HepG2 (cell line): ENCODE measurements at regions not wholly inside any gene's neighbourhood (a gene's known extent, or its start where the extent isn't known, plus 50 kb on each side); places are given as distances from the start of the nearest gene placed in this dataset.

ENCODE experiments used
- ATAC-seq: fragments of 200-7000 bp; cut with Tn5 transposase; 3 replicates; pipeline ENCODE4 v1.9.1; 2020; ENCODE audit warnings: mild to moderate bottlenecking, moderate library complexity
- BruUV-seq: library from RNA; stranded (reverse); fragments of 400-500 nt; replicated peaks from 2 replicates; lab custom pipeline; 2021; lab: Mats Ljungman, UMichigan
- CTCF ChIA-PET: fragments of 300-600 bp; formaldehyde crosslinking; extraction: SDS; loops from one replicate; lab custom pipeline; 2021; ENCODE audit warnings: low total read pairs, inconsistent platforms, low intra/inter-chr PET ratio; lab: Yijun Ruan, JAX
- POLR2A ChIA-PET: fragments of 350-600 bp; sonication (Branson Sonifier 250); formaldehyde crosslinking; loops from one replicate; lab custom pipeline; 2020; ENCODE audit warnings: antibody characterized with exemption, inconsistent platforms; lab: Yijun Ruan, JAX
- DNase-seq: peaks from one replicate; pipeline ENCODE4 v3.0.0-alpha.2; 2015; ENCODE audit warnings: low spot score
- FAIRE-seq: peaks from 3 replicates; lab custom pipeline; 2011; peaks lifted over from hg19 to GRCh38; lab: Jason Lieb, UNC
- H2AFZ ChIP-seq: one replicate; pipeline ENCODE4 v1.6.1; 2011; ENCODE audit warnings: low read length, inconsistent platforms
- H3K27ac ChIP-seq: fragments of 300-600 bp; 3 replicates; pipeline ENCODE4 v1.8.0; 2011; ENCODE audit warnings: mixed run types, mild to moderate bottlenecking, mixed read lengths, low read length, inconsistent platforms; ENCODE audit not compliant: insufficient read depth; ENCODE audit errors: extremely low read length
- H3K27me3 ChIP-seq, 2 experiments: fragments of 200-600 bp in 1 of 2; 2 replicates in 1 of 2; 3 replicates in 1 of 2; pipeline versions ENCODE4 v1.6.0 to v1.8.0; 2011; ENCODE audit warnings: low read length in 2 of 2, mild to moderate bottlenecking in 2 of 2, moderate library complexity in 2 of 2, inconsistent platforms in 1 of 2; ENCODE audit not compliant: insufficient read depth in 2 of 2, control insufficient read depth in 1 of 2
- H3K36me3 ChIP-seq, 2 experiments: fragments of 200-600 bp in 1 of 2; replicated peaks in 1 of 2; 2 replicates in 1 of 2; 3 replicates in 1 of 2; pipeline versions ENCODE4 v1.5.1 to v1.8.0; 2011; ENCODE audit warnings: low read length in 2 of 2, inconsistent platforms in 1 of 2; ENCODE audit not compliant: insufficient read depth in 2 of 2, control insufficient read depth in 1 of 2
- H3K4me1 ChIP-seq: 2 replicates; pipeline ENCODE4 v1.5.1; 2012; ENCODE audit warnings: low read length, inconsistent platforms; ENCODE audit not compliant: insufficient read depth
- H3K4me2 ChIP-seq: 2 replicates; pipeline ENCODE4 v1.6.0; 2011; ENCODE audit warnings: low read depth, low read length, inconsistent platforms
- H3K4me3 ChIP-seq, 3 experiments: fragments of 200-600 bp in 1 of 3; sonication (generic), shearing (Covaris generic) in 1 of 3; replicated peaks in 1 of 3; 2 replicates each; pipeline ENCODE4 v1.5.1; 2011 to 2016; ENCODE audit warnings: low read length in 3 of 3, inconsistent platforms in 2 of 3, low read depth in 2 of 3, mild to moderate bottlenecking in 2 of 3, control low read depth in 1 of 3, mixed read lengths in 1 of 3; ENCODE audit not compliant: insufficient read depth in 1 of 3
- H3K79me2 ChIP-seq: one replicate; pipeline ENCODE4 v1.6.1; 2011; ENCODE audit warnings: low read length, inconsistent platforms; ENCODE audit not compliant: insufficient read depth
- H3K9ac ChIP-seq: 2 replicates; pipeline ENCODE4 v1.6.0; 2011; ENCODE audit warnings: mild to moderate bottlenecking, low read depth, low read length, inconsistent platforms; ENCODE audit not compliant: insufficient read depth
- H3K9me3 ChIP-seq: 2 replicates; pipeline ENCODE4 v1.5.1; 2012; ENCODE audit warnings: mild to moderate bottlenecking, low read length
- H4K20me1 ChIP-seq: 2 replicates; pipeline ENCODE4 v1.6.0; 2011; ENCODE audit warnings: inconsistent platforms, mild to moderate bottlenecking, low read length, moderate library complexity; ENCODE audit not compliant: insufficient read depth
- ATRX ChIP-seq: sonication (generic); formaldehyde crosslinking; IDR thresholded peaks from 2 replicates; pipeline ENCODE4 v1.4.0; 2020; ENCODE audit warnings: missing genetic modification reagents, borderline replicate concordance
- CREB1 ChIP-seq, 2 experiments: fragments of 450-650 bp in 1 of 2; IDR thresholded peaks; 2 replicates each; pipeline ENCODE4 v1.6.1; 2016 to 2017; ENCODE audit warnings: control low read depth in 1 of 2, mild to moderate bottlenecking in 1 of 2, missing compliant biosample characterization in 1 of 2, missing genetic modification characterization in 1 of 2
- DR1 ChIP-seq: sonication (generic); formaldehyde crosslinking; IDR thresholded peaks from 2 replicates; pipeline ENCODE4 v1.8.0; 2021; ENCODE audit warnings: mild to moderate bottlenecking, missing genetic modification reagents, inconsistent platforms
- IRF2 ChIP-seq: IDR thresholded peaks from 2 replicates; pipeline ENCODE4 v1.6.1; 2018; ENCODE audit warnings: missing genetic modification reagents, missing compliant biosample characterization
- PAF1 ChIP-seq: IDR thresholded peaks from 2 replicates; pipeline ENCODE4 v1.6.1; 2016; ENCODE audit warnings: missing genetic modification reagents, missing compliant biosample characterization
- TOE1 ChIP-seq: sonication (generic); formaldehyde crosslinking; IDR thresholded peaks from 2 replicates; pipeline ENCODE4 v1.4.0; 2020; ENCODE audit warnings: mild to moderate bottlenecking, missing genetic modification reagents
- TRIM22 ChIP-seq: fragments of 450-650 bp; IDR thresholded peaks from 2 replicates; pipeline ENCODE4 v1.6.1; 2017
- ZBTB20 ChIP-seq: sonication (generic); formaldehyde crosslinking; IDR thresholded peaks from 2 replicates; pipeline ENCODE4 v1.8.1; 2023; ENCODE audit warnings: missing genetic modification reagents, low read depth, mild to moderate bottlenecking, borderline replicate concordance
- ZBTB42 ChIP-seq: sonication (generic); formaldehyde crosslinking; IDR thresholded peaks from 2 replicates; pipeline ENCODE4 v1.5.0; 2020; ENCODE audit warnings: mild to moderate bottlenecking, missing genetic modification reagents
- ZFP1 ChIP-seq: IDR thresholded peaks from 2 replicates; pipeline ENCODE4 v1.6.1; 2016
- ZNF235 ChIP-seq: sonication (generic); formaldehyde crosslinking; IDR thresholded peaks from 2 replicates; pipeline ENCODE4 v1.8.1; 2023; ENCODE audit warnings: mild to moderate bottlenecking, missing genetic modification reagents, borderline replicate concordance
- ZNF362 ChIP-seq: sonication (generic); formaldehyde crosslinking; IDR thresholded peaks from 2 replicates; pipeline ENCODE4 v1.4.0; 2020; ENCODE audit warnings: missing genetic modification reagents, mild to moderate bottlenecking, borderline replicate concordance
- ZNF414 ChIP-seq: sonication (generic); formaldehyde crosslinking; IDR thresholded peaks from 2 replicates; pipeline ENCODE4 v1.5.0; 2020; ENCODE audit warnings: missing genetic modification reagents
- ZNF589 ChIP-seq: sonication (generic); formaldehyde crosslinking; conservative IDR thresholded peaks from 2 replicates; pipeline ENCODE4 v1.8.0; 2022; ENCODE audit warnings: mild to moderate bottlenecking, moderate library complexity, missing genetic modification reagents
- ZNF678 ChIP-seq: sonication (generic); formaldehyde crosslinking; IDR thresholded peaks from 2 replicates; pipeline ENCODE4 v1.4.0; 2020; ENCODE audit warnings: mild to moderate bottlenecking, missing genetic modification reagents
- ZNF850 ChIP-seq: sonication (generic); formaldehyde crosslinking; conservative IDR thresholded peaks from 2 replicates; pipeline ENCODE4 v1.9.0; 2021; ENCODE audit warnings: mild to moderate bottlenecking, missing genetic modification reagents
- ZNF883 ChIP-seq: sonication (generic); formaldehyde crosslinking; IDR thresholded peaks from 2 replicates; pipeline ENCODE4 v1.5.1; 2020; ENCODE audit warnings: mild to moderate bottlenecking, missing genetic modification reagents; ENCODE audit errors: not compliant biosample characterization
- WGBS: methylation state at CpG from one replicate; pipeline ENCODE4 v1.1.6; 2017; ENCODE audit warnings: low lambda C conversion rate; 5-methylcytosine and 5-hydroxymethylcytosine counted together
- in situ Hi-C: cut with HindIII; loops from 2 replicates; pipeline ENCODE4 v1.10.0; 2017; ENCODE audit warnings: low pct_unique_long_range_greater_than_20kb; ENCODE audit not compliant: extremely low pct_ligation_motif_present
- intact Hi-C: fragments of 100-400 bp; cut with micrococcal nuclease; formaldehyde crosslinking; loops from one replicate; pipeline ENCODE4 v1.10.0; 2022; ENCODE audit not compliant: unreplicated experiment
- TF ChIP-seq, protein P1 (sequence below): sonication (generic); formaldehyde crosslinking; IDR thresholded peaks from 2 replicates; pipeline ENCODE4 v1.8.0; 2022; ENCODE audit warnings: missing genetic modification reagents, low read depth, mild to moderate bottlenecking, borderline replicate concordance
- TF ChIP-seq, protein P2 (sequence below): sonication (generic); formaldehyde crosslinking; IDR thresholded peaks from 2 replicates; pipeline ENCODE4 v1.9.0; 2022; ENCODE audit warnings: missing genetic modification reagents, mild to moderate bottlenecking, borderline replicate concordance

- no peak for TF ChIP-seq ZNF850
Observed at GRCh38 chr10:3425716-3426115, 253.1 kb upstream of the PITRM1 start (continued).

- ChIA-PET CTCF (no interaction called here), POLR2A (no interaction called here)
- Histone ChIP-seq H3K9me3 (no peaks in the 10 kb centered on the region), H3K27ac (no peak overlapping the region), H4K20me1 (no peaks in the 10 kb centered on the region), H3K4me1 (peaks cover 17% of the 10 kb centered on the region), H3K4me2 (no peak overlapping the region), H3K9ac (no peak overlapping the region), H2AFZ (no peak overlapping the region), H3K27me3 (peaks cover 0 to 38% of the 10 kb centered on the region in 2 experiments; a peak in 3 of 5 replicates), H3K79me2 (no peaks in the 10 kb centered on the region), H3K36me3 (no peaks in the 10 kb centered on the region), H3K4me3 (no peak overlapping the region)
- in situ Hi-C loops, result no loop called here
- DNase-seq, result no peak
- no peak for ATAC-seq
- 43% methylated on average over 4 of the region's 5 CpGs for WGBS
- TF ChIP-seq ZNF362 (CRISPR knock-in tag) (no peak), TRIM22 (no peak), TOE1 (CRISPR knock-in tag) (no peak), ZNF678 (no peak), ZNF589 (CRISPR knock-in tag) (no peak), DR1 (CRISPR knock-in tag) (no peak), ZNF414 (CRISPR knock-in tag) (no peak), CREB1 (IDR thresholded peaks at IDR 0.05) (no peak), CREB1 (CRISPR knock-in tag; IDR thresholded peaks at IDR 0.05) (no peak), ZBTB20 (CRISPR knock-in tag) (no peak), ZBTB42 (no peak), PAF1 (no peak), ZNF235 (CRISPR knock-in tag) (no peak), IRF2 (CRISPR knock-in tag) (no peak), ZNF883 (CRISPR knock-in tag) (no peak), ATRX (CRISPR knock-in tag) (no peak), ZFP1 (no peak)
- TF ChIP-seq, protein P1, sequence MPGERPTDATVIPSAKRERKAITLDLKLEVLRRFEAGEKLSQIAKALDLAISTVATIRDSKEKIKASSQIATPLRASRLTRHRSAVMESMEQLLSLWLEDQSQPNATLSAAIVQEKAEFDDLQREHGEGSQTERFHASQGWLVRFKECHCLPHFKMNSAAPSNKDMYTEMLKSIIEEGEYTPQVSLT (CRISPR knock-in tag), result no peak
- TF ChIP-seq, protein P2, sequence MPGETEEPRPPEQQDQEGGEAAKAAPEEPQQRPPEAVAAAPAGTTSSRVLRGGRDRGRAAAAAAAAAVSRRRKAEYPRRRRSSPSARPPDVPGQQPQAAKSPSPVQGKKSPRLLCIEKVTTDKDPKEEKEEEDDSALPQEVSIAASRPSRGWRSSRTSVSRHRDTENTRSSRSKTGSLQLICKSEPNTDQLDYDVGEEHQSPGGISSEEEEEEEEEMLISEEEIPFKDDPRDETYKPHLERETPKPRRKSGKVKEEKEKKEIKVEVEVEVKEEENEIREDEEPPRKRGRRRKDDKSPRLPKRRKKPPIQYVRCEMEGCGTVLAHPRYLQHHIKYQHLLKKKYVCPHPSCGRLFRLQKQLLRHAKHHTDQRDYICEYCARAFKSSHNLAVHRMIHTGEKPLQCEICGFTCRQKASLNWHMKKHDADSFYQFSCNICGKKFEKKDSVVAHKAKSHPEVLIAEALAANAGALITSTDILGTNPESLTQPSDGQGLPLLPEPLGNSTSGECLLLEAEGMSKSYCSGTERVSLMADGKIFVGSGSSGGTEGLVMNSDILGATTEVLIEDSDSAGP (CRISPR knock-in tag), result no peak
- no peak for FAIRE-seq
- BruUV-seq, result no TSS peak
- intact Hi-C loops, result no loop called here
Observed at GRCh38 chr10:3425261-3425660, 252.7 kb upstream of the PITRM1 start.
